DND-41 (cell line): ENCODE measurements at regions not wholly inside any gene's neighbourhood (a gene's known extent, or its start where the extent isn't known, plus 50 kb on each side); places are given as distances from the start of the nearest gene placed in this dataset.

Experiments used
- ATAC-seq: fragments of 200-7000 bp; cut with Tn5 transposase; 3 replicates; pipeline ENCODE4 v1.9.1; 2021; ENCODE audit warnings: low read depth; ENCODE audit not compliant: insufficient read depth
- DNase-seq: peaks from one replicate; pipeline ENCODE4 v3.0.0-alpha.2; 2020
- H2AFZ ChIP-seq: 2 replicates; pipeline ENCODE4 v1.6.0; 2012; ENCODE audit warnings: low read depth, low read length
- H3K27ac ChIP-seq: 2 replicates; pipeline ENCODE4 v1.5.1; 2012; ENCODE audit warnings: low read length, inconsistent platforms
- H3K27me3 ChIP-seq: fragments of 200-600 bp; sonication (generic); 2 replicates; pipeline ENCODE4 v1.6.0; 2012; ENCODE audit warnings: low read length, mild to moderate bottlenecking, inconsistent platforms; ENCODE audit not compliant: insufficient read depth, poor library complexity
- H3K36me3 ChIP-seq: 2 replicates; pipeline ENCODE4 v1.5.1; 2012; ENCODE audit warnings: low read length, inconsistent platforms; ENCODE audit not compliant: insufficient read depth
- H3K4me1 ChIP-seq: 2 replicates; pipeline ENCODE4 v1.5.1; 2012; ENCODE audit warnings: mild to moderate bottlenecking, low read length; ENCODE audit not compliant: insufficient read depth
- H3K4me2 ChIP-seq: 2 replicates; pipeline ENCODE4 v1.6.0; 2012; ENCODE audit warnings: mild to moderate bottlenecking, moderate library complexity, low read length, inconsistent platforms; ENCODE audit not compliant: insufficient read depth
- H3K4me3 ChIP-seq, 2 experiments: fragments of 200-600 bp in 1 of 2; shearing (Covaris generic) in 1 of 2; 2 replicates each; pipeline ENCODE4 v1.5.1; 2012 to 2016; ENCODE audit warnings: inconsistent platforms in 2 of 2, low read length in 2 of 2, mild to moderate bottlenecking in 2 of 2, low read depth in 1 of 2, moderate library complexity in 1 of 2
- H3K79me2 ChIP-seq: 2 replicates; pipeline ENCODE4 v1.6.0; 2012; ENCODE audit warnings: low read length, inconsistent platforms; ENCODE audit not compliant: insufficient read depth
- H3K9ac ChIP-seq: 2 replicates; pipeline ENCODE4 v1.6.0; 2012; ENCODE audit warnings: low read depth, mild to moderate bottlenecking, inconsistent platforms, low read length, moderate library complexity
- H3K9me3 ChIP-seq: 2 replicates; pipeline ENCODE4 v1.5.1; 2012; ENCODE audit warnings: low read length, moderate library complexity, mild to moderate bottlenecking, inconsistent platforms; ENCODE audit not compliant: insufficient read depth, severe bottlenecking
- H4K20me1 ChIP-seq: 2 replicates; pipeline ENCODE4 v1.6.0; 2012; ENCODE audit warnings: low read length; ENCODE audit not compliant: insufficient read depth
- CTCF ChIP-seq: IDR thresholded peaks from 2 replicates; pipeline ENCODE4 v1.5.1; 2012; ENCODE audit warnings: borderline replicate concordance, low read length, moderate library complexity, mild to moderate bottlenecking; ENCODE audit not compliant: poor library complexity, severe bottlenecking; ENCODE audit errors: extremely low read depth
- EZH2 ChIP-seq: IDR thresholded peaks from 3 replicates; pipeline ENCODE4 v1.6.1; 2012; ENCODE audit warnings: borderline replicate concordance, low read depth, mild to moderate bottlenecking, moderate library complexity, low read length, inconsistent platforms; ENCODE audit not compliant: severe bottlenecking

GRCh38 chr2:187912950-187913349 lies 358.7 kb upstream of the TFPI start:
- ATAC-seq: no peak
- no peak overlapping the region for H3K27ac ChIP-seq
- H3K36me3 ChIP-seq: no peaks in the 10 kb centered on the region
- no peaks in the 10 kb centered on the region for H3K79me2 ChIP-seq
- no peaks in the 10 kb centered on the region for H3K27me3 ChIP-seq
- no peaks in the 10 kb centered on the region for H4K20me1 ChIP-seq
- no peak for TF ChIP-seq CTCF
- no peak for TF ChIP-seq EZH2
- H3K9ac ChIP-seq: no peak overlapping the region
- no peaks in the 10 kb centered on the region for H3K4me1 ChIP-seq
- H2AFZ ChIP-seq: no peak overlapping the region
- DNase-seq: no peak
- no peak overlapping the region for H3K4me2 ChIP-seq
- no peak overlapping the region for H3K4me3 ChIP-seq
- no peaks in the 10 kb centered on the region for H3K9me3 ChIP-seq

- Histone ChIP-seq H3K27me3 (no peaks in the 10 kb centered on the region), H3K79me2 (no peaks in the 10 kb centered on the region), H3K9ac (no peak overlapping the region), H3K36me3 (no peaks in the 10 kb centered on the region), H3K4me1 (no peaks in the 10 kb centered on the region), H3K9me3 (no peaks in the 10 kb centered on the region), H4K20me1 (no peaks in the 10 kb centered on the region), H3K27ac (no peak overlapping the region), H2AFZ (no peak overlapping the region), H3K4me3 (no peak overlapping the region), H3K4me2 (no peak overlapping the region)
- ATAC-seq (no peak), DNase-seq (no peak)
- no peak for TF ChIP-seq EZH2
- TF ChIP-seq CTCF: no peak
These were observed 361.6 kb upstream of the TFPI start for GRCh38 chr2:187915810-187916209.

GRCh38 chr2:187916799-187917198 lies 362.6 kb upstream of the TFPI start:
- Histone ChIP-seq H3K4me3 (no peak overlapping the region), H3K4me1 (no peaks in the 10 kb centered on the region), H3K27ac (no peak overlapping the region), H3K4me2 (no peak overlapping the region), H3K9me3 (no peaks in the 10 kb centered on the region), H2AFZ (no peak overlapping the region), H3K9ac (no peak overlapping the region), H3K79me2 (no peaks in the 10 kb centered on the region), H3K36me3 (no peaks in the 10 kb centered on the region), H3K27me3 (no peaks in the 10 kb centered on the region), H4K20me1 (no peaks in the 10 kb centered on the region)
- TF ChIP-seq CTCF (no peak), EZH2 (no peak)
- ATAC-seq: no peak
- DNase-seq: no peak

GRCh38 chr2:187917535-187917934 lies 363.3 kb upstream of the TFPI start:
- no peak overlapping the region for H3K4me2 ChIP-seq
- H3K9ac ChIP-seq: no peak overlapping the region
- no peak for TF ChIP-seq CTCF
- TF ChIP-seq EZH2: no peak
- no peak overlapping the region for H3K27ac ChIP-seq
- H3K4me1 ChIP-seq: no peaks in the 10 kb centered on the region
- DNase-seq (no peak), ATAC-seq (no peak)
- H2AFZ ChIP-seq: no peak overlapping the region
- no peaks in the 10 kb centered on the region for H3K9me3 ChIP-seq
- no peak overlapping the region for H3K4me3 ChIP-seq
- no peaks in the 10 kb centered on the region for H3K79me2 ChIP-seq
- no peaks in the 10 kb centered on the region for H3K36me3 ChIP-seq
- no peaks in the 10 kb centered on the region for H4K20me1 ChIP-seq
- no peaks in the 10 kb centered on the region for H3K27me3 ChIP-seq
